Smooth muscle cell (in vitro differentiated cells): ENCODE measurements at regions not wholly inside any gene's neighbourhood (a gene's known extent, or its start where the extent isn't known, plus 50 kb on each side); places are given as distances from the start of the nearest gene placed in this dataset.

ENCODE experiments used
- DNase-seq: peaks from one replicate; lab custom pipeline; 2025; ENCODE audit not compliant: unreplicated experiment; lab: John Stamatoyannopoulos, UW
- H2AFZ ChIP-seq: fragments of 200-600 bp; sonication (generic); 2 replicates; pipeline ENCODE4 v1.6.0; 2016; ENCODE audit warnings: antibody characterized with exemption, low read depth, mild to moderate bottlenecking
- H3F3A ChIP-seq: fragments of 200-600 bp; sonication (generic); 2 replicates; pipeline ENCODE4 v1.6.0; 2017; ENCODE audit warnings: antibody characterized with exemption, low read depth
- H3K27ac ChIP-seq: fragments of 200-600 bp; sonication (generic); 2 replicates; pipeline ENCODE4 v1.5.1; 2016; ENCODE audit warnings: low read depth, mild to moderate bottlenecking
- H3K27me3 ChIP-seq: fragments of 200-600 bp; sonication (generic); 2 replicates; pipeline ENCODE4 v1.6.1; 2016; ENCODE audit warnings: low read depth, mild to moderate bottlenecking
- H3K36me3 ChIP-seq: fragments of 200-600 bp; sonication (generic); 2 replicates; pipeline ENCODE4 v1.5.1; 2016; ENCODE audit warnings: low read depth
- H3K4me1 ChIP-seq: fragments of 200-600 bp; sonication (generic); 2 replicates; pipeline ENCODE4 v1.5.1; 2016; ENCODE audit warnings: low read depth
- H3K4me2 ChIP-seq: fragments of 200-600 bp; sonication (generic); 2 replicates; pipeline ENCODE4 v1.6.0; 2016; ENCODE audit warnings: mild to moderate bottlenecking
- H3K4me3 ChIP-seq: fragments of 200-600 bp; sonication (generic); 2 replicates; pipeline ENCODE4 v1.5.1; 2016; ENCODE audit warnings: mild to moderate bottlenecking
- H3K79me2 ChIP-seq: fragments of 200-600 bp; sonication (generic); 2 replicates; pipeline ENCODE4 v1.6.0; 2016; ENCODE audit warnings: low read depth, mild to moderate bottlenecking
- H3K9ac ChIP-seq: fragments of 200-600 bp; sonication (generic); 2 replicates; pipeline ENCODE4 v1.6.0; 2016; ENCODE audit warnings: low read depth
- H3K9me3 ChIP-seq: fragments of 200-600 bp; sonication (generic); replicated peaks from 2 replicates; pipeline ENCODE4 v1.5.1; 2016; ENCODE audit warnings: low read depth
- H4K20me1 ChIP-seq: fragments of 200-600 bp; sonication (generic); 2 replicates; pipeline ENCODE4 v1.6.0; 2016; ENCODE audit warnings: low read depth
- CTCF ChIP-seq: fragments of 200-600 bp; sonication (generic); IDR thresholded peaks from 2 replicates; pipeline ENCODE4 v1.5.1; 2017; ENCODE audit warnings: borderline replicate concordance, mild to moderate bottlenecking, antibody characterized with exemption; ENCODE audit not compliant: insufficient read depth, poor library complexity, severe bottlenecking
- WGBS: methylation state at CpG from one replicate; pipeline ENCODE4 v1.1.7; 2016; ENCODE audit warnings: low lambda C conversion rate; 5-methylcytosine and 5-hydroxymethylcytosine counted together

GRCh38 chr12:19633641-19634040, 194.3 kb downstream of the AEBP2 start:
- no peak for DNase-seq
- no peak for TF ChIP-seq CTCF
- H2AFZ ChIP-seq = no peak overlapping the region
- no peaks in the 10 kb centered on the region for H3K79me2 ChIP-seq
- no peak overlapping the region for H3K4me2 ChIP-seq
- no peaks in the 10 kb centered on the region for H3F3A ChIP-seq
- H3K4me1 ChIP-seq = no peaks in the 10 kb centered on the region
- WGBS = 85% methylated on average over 2 of the region's 2 CpGs
- no peaks in the 10 kb centered on the region for H4K20me1 ChIP-seq
- no peak overlapping the region for H3K4me3 ChIP-seq
- H3K9me3 ChIP-seq = no peaks in the 10 kb centered on the region
- no peaks in the 10 kb centered on the region for H3K27me3 ChIP-seq
- H3K36me3 ChIP-seq = no peaks in the 10 kb centered on the region
- no peak overlapping the region for H3K9ac ChIP-seq
- no peak overlapping the region for H3K27ac ChIP-seq

- no peak for DNase-seq
- Histone ChIP-seq H2AFZ (no peak overlapping the region), H3K79me2 (no peaks in the 10 kb centered on the region), H3K27me3 (no peaks in the 10 kb centered on the region), H3K9ac (no peak overlapping the region), H3K4me2 (no peak overlapping the region), H3K27ac (no peak overlapping the region), H3F3A (no peaks in the 10 kb centered on the region), H4K20me1 (no peaks in the 10 kb centered on the region), H3K36me3 (no peaks in the 10 kb centered on the region), H3K4me3 (no peak overlapping the region), H3K4me1 (peaks cover 14% of the 10 kb centered on the region), H3K9me3 (no peaks in the 10 kb centered on the region)
- WGBS = 77% methylated on average over 5 of the region's 5 CpGs
- no peak for TF ChIP-seq CTCF
Observed at GRCh38 chr12:19639781-19640415, 200.6 kb downstream of the AEBP2 start.

- no peak for TF ChIP-seq CTCF
- Histone ChIP-seq H3K4me1 (peaks cover 14% of the 10 kb centered on the region), H3K9ac (no peak overlapping the region), H3K4me3 (no peak overlapping the region), H3K27me3 (no peaks in the 10 kb centered on the region), H2AFZ (no peak overlapping the region), H4K20me1 (no peaks in the 10 kb centered on the region), H3K9me3 (peaks cover 4% of the 10 kb centered on the region), H3K36me3 (no peaks in the 10 kb centered on the region), H3K27ac (no peak overlapping the region), H3K79me2 (no peaks in the 10 kb centered on the region), H3K4me2 (no peak overlapping the region), H3F3A (no peaks in the 10 kb centered on the region)
- WGBS = 87% methylated on average over 5 of the region's 5 CpGs
- DNase-seq = no peak
Observed at GRCh38 chr12:19641235-19642080, 202.2 kb downstream of the AEBP2 start.
